ENCODE measurements at regions not wholly inside any gene's neighbourhood (a gene's known extent, or its start where the extent isn't known, plus 50 kb on each side); places are given as distances from the start of the nearest gene placed in this dataset.
A peak's percentile ranks its signal among the peaks of the same experiment; 100 is the strongest.
"Not testable (repeated sequence)": the region's sequence is repeated elsewhere in the genome, so short reads cannot be mapped to it uniquely, and the experiment has no call there.

DNA sequence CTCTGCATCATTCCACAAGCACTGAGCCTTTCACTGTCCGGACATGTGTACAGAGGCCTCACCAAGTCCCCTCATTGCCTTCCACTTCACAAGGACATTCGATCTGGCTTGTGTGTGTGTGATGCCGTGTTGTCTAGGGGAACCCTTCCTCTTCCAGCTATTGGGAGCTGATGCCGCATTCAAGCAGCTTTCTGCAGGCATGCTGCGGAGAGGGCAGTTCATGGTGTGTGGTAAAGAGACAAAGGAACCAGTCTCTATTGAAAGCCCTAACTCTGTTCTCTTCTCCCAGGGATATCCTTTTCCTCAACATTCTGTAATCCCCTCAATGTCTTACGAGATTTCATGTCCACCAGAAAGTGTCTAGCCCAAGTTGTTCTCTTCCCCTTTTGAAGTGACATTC, 141.6 kb downstream of the ALOX5 start:
- no peak for DNase-seq

DNA sequence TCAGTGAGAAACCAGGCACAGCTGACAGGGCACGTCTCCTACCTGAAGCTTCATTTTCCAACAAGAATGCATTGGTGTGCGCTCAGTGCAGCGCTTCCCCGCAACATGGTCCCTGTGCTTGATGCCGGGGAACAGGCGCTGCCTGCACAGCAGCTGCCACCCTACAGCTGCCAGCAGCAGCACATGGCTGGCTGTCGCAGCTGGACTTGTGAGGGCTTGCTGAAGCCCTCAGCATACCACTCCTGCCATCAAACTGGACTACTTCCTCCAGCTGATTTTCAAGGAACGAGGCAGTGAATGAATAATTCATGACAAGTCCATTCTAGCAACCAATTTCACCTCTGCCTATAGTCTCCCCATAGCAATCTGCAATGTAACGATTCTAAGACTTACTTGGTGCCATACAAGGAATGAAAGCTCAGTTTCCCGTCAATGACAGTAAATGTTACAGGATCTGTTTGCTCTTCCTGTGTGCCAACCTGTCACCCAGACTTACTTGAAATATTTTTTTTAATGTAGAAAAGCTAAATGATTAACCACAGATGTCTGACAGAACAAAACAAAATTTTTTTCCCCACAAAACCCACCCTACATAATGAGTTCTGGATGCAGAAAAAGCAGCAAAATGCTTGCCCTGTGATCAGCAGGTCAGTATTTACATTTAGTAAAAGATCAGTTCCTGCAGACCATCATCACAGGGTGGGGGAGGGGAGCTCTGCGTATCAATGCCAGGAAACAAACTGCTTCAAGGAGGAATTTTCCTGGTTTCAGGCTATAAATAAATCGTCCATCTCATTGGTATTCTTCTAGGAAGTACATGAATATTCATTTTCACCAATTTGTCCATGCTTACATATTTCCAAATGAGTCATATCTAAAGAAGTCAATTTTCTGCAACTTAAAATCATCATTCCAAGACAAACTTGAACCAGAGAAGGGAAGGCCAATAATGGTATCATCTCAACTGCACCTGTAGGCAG, 140.6 kb downstream of the ALOX5 start:
- no peak for DNase-seq

DNA sequence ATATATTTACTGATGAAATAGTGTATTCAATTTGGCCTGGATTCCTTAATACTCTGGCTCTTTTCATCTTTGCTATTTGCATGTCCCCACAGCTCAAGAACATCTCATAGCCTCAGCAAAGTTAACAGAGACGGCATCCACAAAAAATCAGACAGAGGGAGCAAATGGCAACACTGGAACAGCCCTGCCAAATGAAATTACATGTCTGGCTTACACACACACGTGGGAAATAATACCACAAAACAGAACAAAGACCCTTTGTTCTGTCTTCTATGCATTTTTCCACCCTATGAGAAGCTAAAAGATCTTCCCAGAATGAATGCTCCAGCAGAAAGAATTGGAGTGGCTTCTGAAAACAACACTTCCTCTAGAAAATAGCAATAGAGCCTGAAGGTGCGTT, 139.5 kb downstream of the ALOX5 start:
- DNase-seq = no peak

DNA sequence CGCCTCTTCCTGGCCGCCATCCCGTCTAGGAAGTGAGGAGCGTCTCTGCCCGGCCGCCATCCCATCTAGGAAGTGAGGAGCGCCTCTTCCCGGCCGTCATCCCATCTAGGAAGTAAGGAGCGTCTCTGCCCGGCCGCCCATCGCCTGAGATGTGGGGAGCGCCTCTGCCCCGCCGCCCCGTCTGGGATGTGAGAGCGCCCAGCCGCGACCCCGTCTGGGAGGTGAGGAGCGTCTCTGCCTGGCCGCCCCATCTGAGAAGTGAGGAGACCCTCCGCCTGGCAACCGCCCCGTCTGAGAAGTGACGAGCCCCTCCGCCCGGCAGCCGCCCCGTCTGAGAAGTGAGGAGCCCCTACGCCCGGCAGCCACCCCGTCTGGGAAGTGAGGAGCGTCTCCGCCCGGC, 137.9 kb downstream of the ALOX5 start:
- DNase-seq = not testable (repeated sequence)

DNA sequence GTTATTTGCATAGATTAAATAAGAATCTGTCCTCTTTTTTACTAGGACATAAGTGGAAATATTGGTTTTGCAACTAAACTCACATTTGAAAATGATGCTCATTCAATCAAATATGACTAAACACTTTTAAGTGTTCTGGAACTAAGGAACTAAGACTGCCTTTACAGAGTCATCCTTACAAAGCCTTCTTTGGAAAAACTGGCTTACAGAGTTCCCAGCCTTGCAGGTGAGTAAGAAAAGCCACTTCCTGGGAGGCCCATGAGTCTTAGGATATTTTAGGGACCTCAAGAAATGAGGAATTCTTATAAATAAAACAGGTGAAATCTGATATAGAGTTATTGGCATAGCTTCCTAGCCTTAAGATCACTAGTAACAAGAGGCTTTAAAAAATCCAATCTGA, 135.5 kb downstream of the ALOX5 start:
- no peak for DNase-seq

DNA sequence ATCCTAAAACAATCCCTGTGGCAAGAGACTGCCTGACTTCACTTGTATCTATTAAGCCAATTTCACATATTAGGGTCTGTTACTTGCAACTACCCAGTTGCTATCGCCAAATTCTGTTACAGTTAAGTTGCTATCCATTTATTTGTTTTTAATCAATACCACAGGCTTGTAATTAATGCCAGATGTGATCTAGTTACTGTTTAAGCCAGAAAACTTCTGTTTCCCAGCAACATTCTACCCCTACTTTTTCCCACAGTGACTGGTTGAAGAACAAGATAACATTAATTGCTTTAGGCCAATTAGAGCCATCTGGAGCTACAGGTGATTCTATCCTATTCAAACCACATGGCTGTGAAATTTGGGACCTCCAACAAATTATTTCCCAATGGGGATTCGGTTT, 131.3 kb downstream of the ALOX5 start:
- DNase-seq = no peak

DNA sequence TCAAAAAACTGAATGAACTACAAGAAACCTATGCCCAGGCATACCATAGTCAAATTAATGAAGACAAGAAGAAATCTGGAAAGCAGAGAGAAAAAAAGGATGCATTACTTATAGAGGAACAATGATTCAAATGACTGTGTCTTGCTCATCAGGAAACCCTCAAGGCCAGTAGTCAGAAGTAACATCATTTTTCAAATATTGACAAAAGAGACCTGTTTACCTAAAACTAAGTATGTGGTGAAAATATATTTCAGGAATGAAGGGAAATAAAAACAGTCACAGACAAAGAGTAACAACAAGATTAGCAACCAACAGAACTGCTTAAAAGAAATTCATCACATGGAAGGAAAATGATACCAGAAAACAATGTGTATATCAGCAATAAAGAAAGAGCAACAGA, 128.4 kb downstream of the ALOX5 start:
- DNase-seq = no peak

DNA sequence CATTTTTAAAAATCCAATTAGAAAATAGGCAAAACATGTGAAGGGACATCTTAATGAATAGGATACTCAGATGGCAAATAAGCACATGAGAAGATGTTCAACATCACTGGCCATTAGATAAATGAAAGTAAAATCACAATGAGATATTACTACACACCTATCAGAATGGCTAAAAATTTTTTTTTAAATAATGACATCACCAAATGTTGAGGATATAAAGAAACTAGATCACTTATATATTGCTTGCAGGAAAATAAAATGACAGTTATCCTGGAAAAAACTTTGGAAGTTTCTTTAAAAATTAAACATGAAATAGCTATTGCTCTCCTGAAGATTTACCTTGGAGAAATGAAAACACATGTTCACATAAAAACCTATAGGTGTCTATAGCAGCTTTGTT, 127.8 kb downstream of the ALOX5 start:
- DNase-seq = no peak

DNA sequence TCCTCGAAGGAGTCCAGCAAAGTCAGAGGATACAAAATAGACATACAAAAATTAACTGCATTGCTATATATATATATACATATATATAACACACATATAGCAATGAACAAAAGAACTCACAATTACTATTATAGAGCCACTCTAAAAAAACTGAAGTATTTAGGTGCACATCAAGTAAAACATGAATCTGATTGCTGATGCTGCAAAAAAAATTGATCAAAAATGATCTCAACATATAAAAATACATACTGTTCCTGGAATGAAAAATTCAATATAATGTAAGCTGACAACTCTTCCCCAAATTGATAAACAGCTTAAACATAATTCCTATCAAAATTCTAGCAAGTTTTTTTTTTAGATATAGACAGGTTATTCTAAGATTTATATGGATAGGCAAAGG, 126.8 kb downstream of the ALOX5 start:
- DNase-seq = no peak

DNA sequence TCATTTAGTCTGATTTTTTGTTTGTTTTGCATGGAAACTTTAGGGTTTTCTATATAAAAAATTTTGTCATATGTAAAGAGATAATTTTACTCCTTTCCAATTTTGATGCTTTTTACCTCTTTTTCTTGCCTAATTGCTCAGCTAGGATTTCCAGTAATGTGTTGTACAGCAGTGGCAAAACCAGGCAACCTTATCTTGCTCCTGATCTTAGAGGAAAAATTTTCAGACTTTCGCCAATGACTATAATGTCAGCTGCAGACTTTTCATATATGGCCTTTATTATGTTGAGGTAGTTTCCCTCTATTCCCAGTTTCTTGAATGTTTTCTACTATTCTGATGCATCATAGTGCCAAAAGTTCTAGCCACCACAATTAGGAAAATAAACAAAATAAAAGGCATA, 126.3 kb downstream of the ALOX5 start:
- no peak for DNase-seq

DNA sequence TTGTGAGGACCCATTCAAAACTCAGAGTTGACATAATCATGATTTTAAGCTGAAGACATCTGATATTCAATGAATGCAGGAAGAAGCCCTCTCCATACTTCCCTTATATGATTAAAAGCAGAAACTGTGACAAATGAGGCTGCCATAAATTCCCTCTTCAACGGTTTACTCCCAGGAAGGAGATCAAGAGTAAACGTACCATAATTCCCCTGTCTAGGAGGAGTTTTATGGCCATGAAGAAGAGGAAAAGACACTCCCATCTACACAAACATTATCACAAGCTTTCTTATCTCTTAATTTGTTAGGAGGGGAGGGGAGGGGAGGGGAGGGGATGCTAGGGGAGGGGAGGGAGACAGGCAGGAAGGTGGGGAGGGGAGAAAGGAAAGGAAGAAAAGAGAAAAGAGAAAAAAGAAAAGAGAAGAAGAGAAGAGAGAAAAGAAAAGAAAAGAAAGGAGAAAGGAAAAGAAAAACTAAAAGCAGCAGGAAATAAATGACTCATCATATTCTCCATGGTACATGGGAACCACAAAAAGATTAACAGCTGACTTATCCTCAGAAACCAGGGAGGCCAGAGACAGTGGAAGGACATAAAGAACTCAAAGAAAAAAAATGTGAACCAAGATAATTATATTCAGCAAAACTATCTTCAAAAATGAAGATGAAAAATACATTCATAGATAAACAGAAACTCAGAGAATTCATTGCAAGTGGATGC, 121.6 kb downstream of the ALOX5 start:
- peak; percentile 72 for DNase-seq

All from hematopoietic multipotent progenitor cell treated with erythropoietin and hydrocortisone succinate and interleukin-3 and kit ligand, for 6 days (in vitro differentiated cells).